ENCODE measurements at regions not wholly inside any gene's neighbourhood (a gene's known extent, or its start where the extent isn't known, plus 50 kb on each side); places are given as distances from the start of the nearest gene placed in this dataset.

- ChIA-PET POLR2A (ENCODE audit: partially characterized antibody) (interaction anchor here (0.6 kb wide), 1 partner anchor 1348 kb away, joined by 5 read pairs; no protein-coding TSS in a partner anchor), CTCF (ENCODE audit: partially characterized antibody) (no interaction called here)
- no peak overlapping the region for H2BK20ac ChIP-seq (ENCODE audit: low read length)
- H3K4me1 ChIP-seq (replicated peaks in 1 of 4; ENCODE audit: control insufficient read depth in 3 of 4, insufficient read depth in 4 of 4, low read length in 3 of 4), result no peaks in the 10 kb centered on the region
- H3K9me3 ChIP-seq (ENCODE audit: insufficient read depth in 2 of 2, low read depth in 1 of 2, low read length in 1 of 2), result no peaks in the 10 kb centered on the region
- no peaks in the 10 kb centered on the region for H4K20me1 ChIP-seq (replicated peaks in 1 of 2; ENCODE audit: control insufficient read depth in 1 of 2, insufficient read depth in 2 of 2, low read length in 2 of 2)
- no peak overlapping the region for H3K56ac ChIP-seq (replicated peaks; ENCODE audit: insufficient read length, low read depth, low read length)
- H3K4me2 ChIP-seq (ENCODE audit: insufficient read depth in 1 of 2, low read depth in 2 of 2, low read length in 2 of 2), result no peak overlapping the region
- FAIRE-seq (no peak), DNase-seq (ENCODE audit: low read depth in 1 of 2, low spot score in 2 of 2) (no peak)
- no peak overlapping the region for H2AFZ ChIP-seq (ENCODE audit: low read length)
- no peaks in the 10 kb centered on the region for H3K36me3 ChIP-seq (ENCODE audit: control insufficient read depth in 2 of 4, insufficient read depth in 4 of 4, low read length in 3 of 4)
- no peak overlapping the region for H3K18ac ChIP-seq (ENCODE audit: extremely low read depth, low read length)
- H4K91ac ChIP-seq (replicated peaks; ENCODE audit: insufficient read length, low read length), result no peak overlapping the region
- no peak overlapping the region for H3K9ac ChIP-seq (replicated peaks in 1 of 4; ENCODE audit: extremely low read depth in 1 of 4, low read depth in 3 of 4, low read length in 3 of 4)
- no peaks in the 10 kb centered on the region for H3K23me2 ChIP-seq (ENCODE audit: low read depth, low read length)
- H3K14ac ChIP-seq (ENCODE audit: insufficient read length), result no peak overlapping the region
- H3K27ac ChIP-seq (ENCODE audit: low read depth, low read length), result no peak overlapping the region
- H3K79me2 ChIP-seq (ENCODE audit: control insufficient read depth in 1 of 2, insufficient read depth in 2 of 2, low read length in 2 of 2), result no peaks in the 10 kb centered on the region
- H3K4me3 ChIP-seq (ENCODE audit: extremely low read depth in 1 of 4, insufficient read depth in 2 of 4, low read depth in 3 of 4, low read length in 4 of 4), result no peak overlapping the region
- no peak overlapping the region for H3K4ac ChIP-seq (replicated peaks; ENCODE audit: insufficient read length, low read depth, low read length)
- no peak overlapping the region for H3K23ac ChIP-seq (ENCODE audit: insufficient read length)
- H2BK12ac ChIP-seq (ENCODE audit: low read depth, low read length), result no peak overlapping the region
- H4K5ac ChIP-seq (ENCODE audit: insufficient read length, low read depth, low read length), result no peak overlapping the region
- no peaks in the 10 kb centered on the region for H3K79me1 ChIP-seq (ENCODE audit: low read depth, low read length)
- no peak overlapping the region for H4K8ac ChIP-seq (ENCODE audit: extremely low read depth, insufficient read depth, low read length)
- no peak overlapping the region for H2BK120ac ChIP-seq (replicated peaks; ENCODE audit: low read depth, low read length)
- H3K27me3 ChIP-seq (replicated peaks in 1 of 4; ENCODE audit: control insufficient read depth in 3 of 4, extremely low read depth in 1 of 4, insufficient read depth in 3 of 4, low read length in 3 of 4), result no peaks in the 10 kb centered on the region
- H2BK5ac ChIP-seq (ENCODE audit: low read depth, low read length), result no peak overlapping the region
- H2BK15ac ChIP-seq (ENCODE audit: low read length), result no peak overlapping the region
- no peak overlapping the region for H2AK5ac ChIP-seq (ENCODE audit: low read depth, low read length)
- TF ChIP-seq SRF (IDR thresholded peaks at IDR 0.05; ENCODE audit: low read depth, low read length), result no peak
- TF ChIP-seq JUND (IDR thresholded peaks at IDR 0.05; ENCODE audit: low read length), result no peak
- no peak for TF ChIP-seq RXRA (IDR thresholded peaks at IDR 0.05; ENCODE audit: insufficient read depth, low read depth, low read length)
- no peak for TF ChIP-seq USF2 (IDR thresholded peaks at IDR 0.05; ENCODE audit: low read length)
- TF ChIP-seq GTF2F1 (IDR thresholded peaks at IDR 0.05; ENCODE audit: borderline replicate concordance, low read depth, low read length), result no peak
- TF ChIP-seq JUN (IDR thresholded peaks at IDR 0.05; ENCODE audit: low read depth, low read length), result no peak
Measured at GRCh38 chr7:68943786-68944185, 654.5 kb upstream of the AUTS2 start.

Data from H1 (cell line).